HFFc6 (cell line): ENCODE measurements at regions not wholly inside any gene's neighbourhood (a gene's known extent, or its start where the extent isn't known, plus 50 kb on each side); places are given as distances from the start of the nearest gene placed in this dataset.

Experiments
- DNase-seq: peaks from one replicate; pipeline ENCODE4 v3.0.0-alpha.2; 2018
- H3K27ac Mint-ChIP-seq: 2 replicates; pipeline ENCODE4 v1.8.0; 2020; ENCODE audit warnings: mild to moderate bottlenecking, mixed read lengths
- H3K27me3 Mint-ChIP-seq: 2 replicates; pipeline ENCODE4 v1.8.0; 2021; ENCODE audit warnings: mild to moderate bottlenecking, moderate library complexity, mixed read lengths; ENCODE audit not compliant: insufficient read depth
- H3K36me3 Mint-ChIP-seq: 2 replicates; pipeline ENCODE4 v1.8.0; 2021; ENCODE audit warnings: low read depth, mixed read lengths
- H3K4me1 Mint-ChIP-seq: 2 replicates; pipeline ENCODE4 v1.8.0; 2020; ENCODE audit warnings: low read depth, mixed read lengths
- H3K4me3 Mint-ChIP-seq: 2 replicates; pipeline ENCODE4 v1.8.0; 2020; ENCODE audit warnings: mild to moderate bottlenecking, moderate library complexity, mixed read lengths
- H3K9me3 Mint-ChIP-seq: 2 replicates; pipeline ENCODE4 v1.8.0; 2020; ENCODE audit warnings: mild to moderate bottlenecking, mixed read lengths
- CTCF ChIP-seq: fragments of 200-600 bp; sonication (generic); IDR thresholded peaks from 2 replicates; pipeline ENCODE4 v1.5.0; 2021; ENCODE audit warnings: antibody characterized with exemption, mild to moderate bottlenecking

GRCh38 chr1:217333939-217334338 is 297.0 kb downstream of the GPATCH2 start:
- peak; percentile 73 for TF ChIP-seq CTCF
- Mint-ChIP-seq H3K4me1 (no peaks in the 10 kb centered on the region), H3K36me3 (no peaks in the 10 kb centered on the region)

GRCh38 chr1:217332431-217333065 is 298.3 kb downstream of the GPATCH2 start:
- DNase-seq = no peak
- TF ChIP-seq CTCF = no peak
- H3K27me3 Mint-ChIP-seq = no peaks in the 10 kb centered on the region

More at GRCh38 chr1:217333939-217334338, 297.0 kb downstream of the GPATCH2 start:
- peak; percentile 2 for DNase-seq
- no peaks in the 10 kb centered on the region for H3K27me3 Mint-ChIP-seq
- no peak overlapping the region for H3K4me3 Mint-ChIP-seq
- no peak overlapping the region for H3K27ac Mint-ChIP-seq
- H3K9me3 Mint-ChIP-seq = peaks cover 8% of the 10 kb centered on the region

DNA sequence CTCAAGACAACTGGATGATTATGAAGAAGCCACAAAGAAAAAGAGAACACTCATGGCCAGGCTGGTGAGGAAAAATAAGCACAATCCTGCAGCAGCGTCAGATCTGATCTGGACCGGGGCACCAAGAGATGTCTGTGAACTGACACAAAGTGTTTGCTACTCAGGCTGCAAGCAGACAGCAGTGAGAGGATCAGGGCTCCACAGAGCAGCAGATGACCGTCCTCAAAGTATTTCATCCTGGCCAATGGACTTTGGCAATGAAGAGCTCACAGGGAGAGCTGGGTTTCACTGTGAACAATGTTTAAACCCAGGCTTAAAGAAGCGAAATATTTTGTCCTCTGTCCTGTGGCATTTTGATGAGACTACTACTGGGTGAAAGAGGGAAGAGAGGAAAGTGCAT is 299.2 kb downstream of the GPATCH2 start:
- no peak for DNase-seq
- no peak for TF ChIP-seq CTCF
- Mint-ChIP-seq H3K27me3 (no peaks in the 10 kb centered on the region), H3K27ac (no peak overlapping the region), H3K4me1 (no peaks in the 10 kb centered on the region), H3K36me3 (no peaks in the 10 kb centered on the region), H3K9me3 (peaks cover 8% of the 10 kb centered on the region), H3K4me3 (no peak overlapping the region)

More at GRCh38 chr1:217332431-217333065, 298.3 kb downstream of the GPATCH2 start:
- peaks cover 8% of the 10 kb centered on the region for H3K9me3 Mint-ChIP-seq
- H3K36me3 Mint-ChIP-seq = no peaks in the 10 kb centered on the region
- H3K4me3 Mint-ChIP-seq = no peak overlapping the region
- no peak overlapping the region for H3K27ac Mint-ChIP-seq
- no peaks in the 10 kb centered on the region for H3K4me1 Mint-ChIP-seq

GRCh38 chr1:217327901-217328300 is 303.0 kb downstream of the GPATCH2 start:
- Mint-ChIP-seq H3K27me3 (no peaks in the 10 kb centered on the region; the same call in 1 of the 2 replicates), H3K4me1 (no peaks in the 10 kb centered on the region), H3K27ac (no peak overlapping the region), H3K36me3 (no peaks in the 10 kb centered on the region), H3K9me3 (peaks cover 13% of the 10 kb centered on the region), H3K4me3 (no peak overlapping the region)
- TF ChIP-seq CTCF = no peak
- no peak for DNase-seq

DNA sequence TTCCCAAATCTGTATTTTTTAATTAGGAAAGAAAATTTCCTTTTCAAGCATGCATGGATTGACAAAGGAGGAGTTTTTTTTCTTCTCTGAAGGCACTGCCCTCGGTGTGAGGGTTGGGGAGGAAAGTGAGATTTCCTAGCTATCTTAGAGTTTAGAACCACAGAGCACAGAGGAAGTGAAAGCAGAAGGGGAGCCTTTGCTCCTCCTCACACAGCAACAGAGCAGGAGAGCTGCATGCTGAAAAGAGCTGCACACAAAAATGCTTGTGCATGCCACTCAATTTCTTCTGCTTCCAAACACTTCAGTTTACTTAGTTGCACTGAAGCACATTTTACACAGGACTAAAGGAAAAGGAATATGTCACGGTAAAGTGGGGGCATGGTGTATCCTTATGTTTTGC is 308.1 kb downstream of the GPATCH2 start:
- Mint-ChIP-seq H3K27ac (no peak overlapping the region), H3K27me3 (no peaks in the 10 kb centered on the region; the same call in 1 of the 2 replicates), H3K4me3 (no peak overlapping the region), H3K4me1 (no peaks in the 10 kb centered on the region), H3K36me3 (no peaks in the 10 kb centered on the region), H3K9me3 (peaks cover 5% of the 10 kb centered on the region; the same call in 1 of the 2 replicates)
- no peak for TF ChIP-seq CTCF
- no peak for DNase-seq
